H54 (cell line): ENCODE measurements at regions not wholly inside any gene's neighbourhood (a gene's known extent, or its start where the extent isn't known, plus 50 kb on each side); places are given as distances from the start of the nearest gene placed in this dataset.

ENCODE experiments used
- DNase-seq: peaks from one replicate; pipeline ENCODE4 v3.0.0; 2011; ENCODE audit warnings: low spot score, mixed read lengths; ENCODE audit not compliant: insufficient read length
- FAIRE-seq: peaks from 3 replicates; lab custom pipeline; 2011; peaks lifted over from hg19 to GRCh38; lab: Jason Lieb, UNC
- POLR2A ChIP-seq: IDR thresholded peaks from 2 replicates; pipeline ENCODE4 v1.6.1; 2011; ENCODE audit warnings: low read depth, mild to moderate bottlenecking, low read length

DNA sequence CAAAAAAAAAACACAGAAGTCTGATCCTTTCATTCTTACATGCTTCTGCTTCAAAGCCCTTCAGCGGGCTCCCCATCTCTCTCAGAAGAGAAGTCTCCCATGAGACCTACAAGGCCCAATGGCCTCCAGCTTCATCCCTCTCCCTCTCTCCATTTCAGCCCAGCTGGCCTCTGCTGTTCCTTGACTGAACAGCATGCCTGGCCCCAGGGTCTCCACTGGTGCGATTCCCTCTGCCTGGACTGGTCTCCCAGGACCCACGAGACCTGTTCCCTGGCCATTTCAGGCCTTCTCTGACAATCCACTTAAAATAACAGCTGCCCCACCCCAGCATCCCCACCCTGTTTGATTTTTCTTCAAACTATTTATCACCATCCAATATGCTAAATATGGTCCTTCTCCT is 91.2 kb downstream of the AIPL1 start:
- no peak for TF ChIP-seq POLR2A
- DNase-seq (no peak), FAIRE-seq (no peak)

- DNase-seq, result no peak
- no peak for FAIRE-seq
- TF ChIP-seq POLR2A, result no peak
Observed at GRCh38 chr17:6343191-6343590, 91.7 kb downstream of the AIPL1 start.

- FAIRE-seq (no peak), DNase-seq (no peak)
- TF ChIP-seq POLR2A, result no peak
Observed at GRCh38 chr17:6340708-6341107, 94.2 kb downstream of the AIPL1 start.

GRCh38 chr17:6334386-6334785 is 100.5 kb downstream of the AIPL1 start:
- no peak for TF ChIP-seq POLR2A
- DNase-seq (no peak), FAIRE-seq (no peak)

DNA sequence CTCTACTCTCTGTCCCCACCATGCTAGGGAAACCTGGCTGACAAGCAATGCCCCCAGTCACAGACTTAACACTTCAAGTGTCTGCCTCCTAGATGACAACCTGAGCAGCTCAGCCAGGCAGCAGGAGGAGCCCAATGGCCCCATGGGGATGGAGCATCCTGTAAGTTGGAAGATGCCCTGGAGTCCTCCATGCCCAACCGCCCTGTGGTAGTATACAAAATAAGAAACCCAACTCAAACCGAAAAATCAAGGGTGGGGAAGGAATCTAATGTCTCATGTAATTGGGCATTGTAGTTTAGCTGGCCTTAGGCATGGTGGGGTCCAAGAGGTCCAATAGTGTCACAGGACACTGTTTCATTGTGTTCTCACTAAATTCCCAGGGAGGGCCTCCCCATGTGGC is 104.0 kb downstream of the AIPL1 start:
- no peak for DNase-seq
- TF ChIP-seq POLR2A, result no peak

GRCh38 chr17:6328279-6328678 is 106.6 kb downstream of the AIPL1 start:
- FAIRE-seq, result no peak
- DNase-seq, result peak; percentile 9
- TF ChIP-seq POLR2A, result no peak

More for the DNA sequence above, 104.0 kb downstream of the AIPL1 start:
- FAIRE-seq, result no peak

- TF ChIP-seq POLR2A, result no peak
- DNase-seq (no peak), FAIRE-seq (no peak)
Observed at GRCh38 chr17:6327007-6327406, 107.9 kb downstream of the AIPL1 start.

GRCh38 chr17:6326483-6326882 is 108.4 kb downstream of the AIPL1 start:
- no peak for TF ChIP-seq POLR2A
- no peak for FAIRE-seq

DNA sequence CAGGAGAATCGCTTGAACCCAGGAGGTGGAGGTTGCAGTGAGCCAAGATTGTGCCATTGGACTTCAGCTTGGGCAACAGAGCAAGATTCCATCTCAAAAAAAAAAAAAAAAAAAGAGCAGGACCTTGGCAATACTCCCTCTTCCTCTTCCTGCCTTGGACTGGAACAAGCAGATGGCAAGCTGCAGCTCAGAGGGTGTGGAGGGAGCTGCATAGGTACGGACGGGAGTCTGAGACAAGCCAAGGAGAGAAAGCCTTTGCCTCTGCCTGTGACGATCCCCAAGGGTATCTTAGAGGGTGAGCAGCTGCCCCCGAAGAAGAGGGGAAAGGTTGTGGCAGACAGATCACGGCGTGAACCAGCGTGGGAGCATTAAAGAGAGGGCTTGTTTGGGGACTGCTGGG is 109.2 kb downstream of the AIPL1 start:
- no peak for TF ChIP-seq POLR2A
- no peak for DNase-seq
- FAIRE-seq, result no peak

More at GRCh38 chr17:6326483-6326882, 108.4 kb downstream of the AIPL1 start:
- no peak for DNase-seq

DNA sequence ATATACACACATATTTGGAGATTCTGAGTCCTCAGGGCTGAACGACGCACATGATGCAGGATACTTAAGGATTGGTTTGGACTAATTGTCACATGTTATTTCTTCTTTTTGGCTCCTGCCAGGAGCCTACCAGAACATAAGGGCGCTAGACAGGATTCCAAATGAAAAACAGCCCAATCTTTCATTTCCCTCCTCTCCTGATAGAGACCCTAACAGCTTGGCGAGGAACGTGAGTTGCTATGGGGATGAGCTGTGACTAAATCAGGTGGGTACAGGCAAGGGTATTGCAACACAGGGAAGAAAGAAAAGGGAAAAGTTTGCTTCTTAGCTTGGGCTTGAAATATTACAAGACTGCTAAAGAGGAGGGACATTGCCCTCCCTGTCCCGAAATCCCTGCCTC is 109.9 kb downstream of the AIPL1 start:
- TF ChIP-seq POLR2A, result no peak
- DNase-seq, result no peak
- FAIRE-seq, result no peak

- DNase-seq (peak; percentile 6), FAIRE-seq (no peak)
- no peak for TF ChIP-seq POLR2A
Observed at GRCh38 chr17:6323626-6324356, 111.1 kb downstream of the AIPL1 start.

DNA sequence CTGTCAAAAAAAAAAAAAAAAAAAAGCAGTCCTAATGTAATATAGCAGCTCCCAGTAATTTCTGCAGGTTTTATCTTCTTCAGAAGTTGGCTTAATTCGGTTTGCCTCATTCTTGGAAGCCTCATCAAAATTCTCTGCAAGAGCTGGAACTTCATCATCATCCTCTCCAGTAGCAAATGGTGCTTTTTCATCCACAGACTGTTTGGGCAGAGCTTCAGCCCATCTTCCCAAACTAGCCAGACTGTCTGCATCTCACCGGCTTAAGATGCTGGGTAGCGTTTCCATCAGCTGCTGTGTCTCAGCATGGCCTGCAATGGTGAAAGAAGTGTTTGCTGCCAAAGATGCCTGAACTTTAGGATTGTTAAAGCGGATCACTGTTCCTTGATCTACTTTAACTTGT is 112.6 kb downstream of the AIPL1 start:
- TF ChIP-seq POLR2A, result no peak
- FAIRE-seq (no peak), DNase-seq (no peak)

DNA sequence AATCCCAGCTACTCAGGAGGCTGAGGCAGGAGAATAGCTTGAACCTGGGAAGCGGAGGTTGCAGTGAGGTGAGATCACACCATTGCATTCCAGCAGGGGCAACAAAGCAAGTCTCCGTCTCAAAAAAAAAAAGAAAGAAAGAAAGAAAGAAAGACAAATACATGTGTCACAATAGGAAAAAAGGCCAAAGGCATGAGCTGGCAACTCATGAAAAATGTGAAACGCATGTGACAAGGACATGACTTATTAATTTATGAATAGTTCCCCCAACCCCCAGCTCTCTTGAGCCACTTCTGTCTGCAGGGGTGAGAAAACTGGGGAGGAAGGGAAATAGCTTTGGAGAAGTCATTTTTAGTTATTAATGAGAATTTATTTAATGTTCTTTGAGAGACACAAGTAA is 120.6 kb downstream of the AIPL1 start:
- FAIRE-seq (no peak), DNase-seq (no peak)
- no peak for TF ChIP-seq POLR2A

GRCh38 chr17:6313835-6314234 is 121.1 kb downstream of the AIPL1 start:
- no peak for TF ChIP-seq POLR2A
- FAIRE-seq, result no peak
- DNase-seq, result no peak

- DNase-seq (no peak), FAIRE-seq (no peak)
- no peak for TF ChIP-seq POLR2A
Observed at GRCh38 chr17:6306820-6307219, 128.1 kb downstream of the AIPL1 start.
